ENCODE measurements at regions not wholly inside any gene's neighbourhood (a gene's known extent, or its start where the extent isn't known, plus 50 kb on each side); places are given as distances from the start of the nearest gene placed in this dataset.

DNA sequence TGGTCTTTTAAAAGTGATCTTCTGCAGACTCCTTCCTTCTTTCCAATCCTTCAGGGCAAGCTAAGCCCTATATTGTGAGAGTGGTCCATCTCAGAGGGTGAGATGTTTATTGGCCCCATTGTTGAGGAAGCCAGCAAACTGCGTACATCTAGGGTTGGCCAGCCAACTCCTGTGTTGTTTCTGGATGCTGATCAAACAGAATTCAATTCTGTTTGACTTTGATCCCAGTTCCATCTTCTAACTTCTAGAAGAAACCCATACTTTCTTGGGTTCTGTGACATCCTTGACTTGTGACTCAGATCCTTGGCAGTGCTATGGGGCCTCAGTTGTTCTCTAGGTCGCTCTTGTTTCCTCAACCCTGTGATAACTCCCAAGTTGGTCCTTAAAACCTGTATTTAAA lies 116.2 kb downstream of the LSMEM1 start:
- no peak overlapping the region for H3K4ac ChIP-seq (ENCODE audit: low read depth, low read length)
- H2BK15ac ChIP-seq (replicated peaks; ENCODE audit: low read depth), result no peak overlapping the region
- H3K4me3 ChIP-seq (ENCODE audit: low read length), result no peak overlapping the region
- no CpG with 5 or more reads among the region's 2 CpGs for WGBS (ENCODE audit: extremely low coverage, insufficient coverage, low lambda C conversion rate)
- no peaks in the 10 kb centered on the region for H3K79me1 ChIP-seq (ENCODE audit: low read length)
- H2AK5ac ChIP-seq (ENCODE audit: low read length), result no peak overlapping the region
- H3K4me1 ChIP-seq (ENCODE audit: control insufficient read depth, low read depth, low read length), result no peaks in the 10 kb centered on the region
- no peak overlapping the region for H3K9ac ChIP-seq (ENCODE audit: low read length)
- H3K27ac ChIP-seq (ENCODE audit: low read depth, low read length), result no peak overlapping the region
- no peak overlapping the region for H4K8ac ChIP-seq (ENCODE audit: low read depth, low read length)
- no peak overlapping the region for H3K56ac ChIP-seq (ENCODE audit: low read length)
- DNase-seq, result no peak
- no peak overlapping the region for H3K4me2 ChIP-seq (ENCODE audit: low read length)
- H4K5ac ChIP-seq (ENCODE audit: low read length), result no peak overlapping the region
- H3K79me2 ChIP-seq (ENCODE audit: control insufficient read depth, insufficient read depth, low read length), result no peaks in the 10 kb centered on the region
- no peak overlapping the region for H3K23ac ChIP-seq (ENCODE audit: low read length)
- H3K27me3 ChIP-seq (ENCODE audit: insufficient read depth, low read length, poor library complexity), result no peaks in the 10 kb centered on the region
- H3K18ac ChIP-seq (ENCODE audit: low read length), result no peak overlapping the region
- no peaks in the 10 kb centered on the region for H3K36me3 ChIP-seq (ENCODE audit: control insufficient read depth, insufficient read depth, low read length)
- H2BK5ac ChIP-seq (ENCODE audit: low read length), result no peak overlapping the region
- no peak overlapping the region for H2BK120ac ChIP-seq (ENCODE audit: low read depth, low read length)

DNA sequence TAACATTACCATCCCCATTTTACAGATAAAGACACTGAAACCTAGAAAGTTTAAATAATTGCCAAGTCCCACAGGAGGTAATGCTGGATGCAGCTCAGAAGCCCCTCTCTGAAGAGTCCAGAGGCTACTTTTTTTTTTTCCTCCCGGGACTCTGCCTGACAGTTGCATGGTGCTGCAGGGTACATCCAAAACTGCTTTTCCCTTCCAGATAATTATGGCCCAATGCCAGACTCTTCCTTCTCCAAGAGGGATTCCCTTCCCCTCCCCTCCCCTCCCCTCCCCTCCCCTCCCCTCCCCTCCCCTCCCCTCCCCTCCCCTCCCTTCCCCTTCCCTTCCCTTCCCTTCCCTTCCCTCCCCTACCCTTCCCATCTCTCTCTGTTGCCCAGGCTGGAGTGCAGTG lies 122.9 kb downstream of the LSMEM1 start:
- Histone ChIP-seq H2AK5ac (ENCODE audit: low read length) (no peak overlapping the region), H2BK120ac (ENCODE audit: low read depth, low read length) (no peak overlapping the region), H3K4me3 (ENCODE audit: low read length) (no peak overlapping the region), H3K27ac (ENCODE audit: low read depth, low read length) (no peak overlapping the region), H3K56ac (ENCODE audit: low read length) (no peak overlapping the region), H2BK5ac (ENCODE audit: low read length) (no peak overlapping the region), H3K27me3 (ENCODE audit: insufficient read depth, low read length, poor library complexity) (no peaks in the 10 kb centered on the region), H3K4me1 (ENCODE audit: control insufficient read depth, low read depth, low read length) (no peaks in the 10 kb centered on the region), H3K23ac (ENCODE audit: low read length) (no peak overlapping the region), H2BK15ac (replicated peaks; ENCODE audit: low read depth) (no peak overlapping the region), H3K79me1 (ENCODE audit: low read length) (no peaks in the 10 kb centered on the region), H3K9ac (ENCODE audit: low read length) (no peak overlapping the region), H3K18ac (ENCODE audit: low read length) (no peak overlapping the region), H3K4me2 (ENCODE audit: low read length) (no peak overlapping the region), H4K5ac (ENCODE audit: low read length) (no peak overlapping the region), H4K8ac (ENCODE audit: low read depth, low read length) (no peak overlapping the region), H3K79me2 (ENCODE audit: control insufficient read depth, insufficient read depth, low read length) (no peaks in the 10 kb centered on the region), H3K4ac (ENCODE audit: low read depth, low read length) (no peak overlapping the region), H3K36me3 (ENCODE audit: control insufficient read depth, insufficient read depth, low read length) (no peaks in the 10 kb centered on the region)
- no CpG with 5 or more reads among the region's 1 CpG for WGBS (ENCODE audit: extremely low coverage, insufficient coverage, low lambda C conversion rate)
- no peak for DNase-seq

- no CpG with 5 or more reads among the region's 1 CpG for WGBS (ENCODE audit: extremely low coverage, insufficient coverage, low lambda C conversion rate)
- no peak overlapping the region for H3K27ac ChIP-seq (ENCODE audit: low read depth, low read length)
- no peaks in the 10 kb centered on the region for H3K36me3 ChIP-seq (ENCODE audit: control insufficient read depth, insufficient read depth, low read length)
Measured at GRCh38 chr7:112610636-112611035, 129.8 kb downstream of the LSMEM1 start.

GRCh38 chr7:112615701-112616100 lies 134.9 kb downstream of the LSMEM1 start:
- WGBS (ENCODE audit: extremely low coverage, insufficient coverage, low lambda C conversion rate), result no CpG with 5 or more reads among the region's 2 CpGs
- H3K36me3 ChIP-seq (ENCODE audit: control insufficient read depth, insufficient read depth, low read length), result no peaks in the 10 kb centered on the region

More at GRCh38 chr7:112610636-112611035, 129.8 kb downstream of the LSMEM1 start:
- DNase-seq, result no peak
- Histone ChIP-seq H2BK5ac (ENCODE audit: low read length) (no peak overlapping the region), H2BK120ac (ENCODE audit: low read depth, low read length) (no peak overlapping the region), H3K4ac (ENCODE audit: low read depth, low read length) (no peak overlapping the region), H4K8ac (ENCODE audit: low read depth, low read length) (no peak overlapping the region), H3K27me3 (ENCODE audit: insufficient read depth, low read length, poor library complexity) (no peaks in the 10 kb centered on the region), H3K79me2 (ENCODE audit: control insufficient read depth, insufficient read depth, low read length) (no peaks in the 10 kb centered on the region), H3K56ac (ENCODE audit: low read length) (no peak overlapping the region), H3K18ac (ENCODE audit: low read length) (no peak overlapping the region), H3K79me1 (ENCODE audit: low read length) (no peaks in the 10 kb centered on the region), H4K5ac (ENCODE audit: low read length) (peak overlapping the region; percentile 76), H3K9ac (ENCODE audit: low read length) (no peak overlapping the region), H3K4me3 (ENCODE audit: low read length) (no peak overlapping the region), H3K4me1 (ENCODE audit: control insufficient read depth, low read depth, low read length) (no peaks in the 10 kb centered on the region), H2AK5ac (ENCODE audit: low read length) (no peak overlapping the region), H2BK15ac (replicated peaks; ENCODE audit: low read depth) (no peak overlapping the region), H3K23ac (ENCODE audit: low read length) (no peak overlapping the region), H3K4me2 (ENCODE audit: low read length) (no peak overlapping the region)

DNA sequence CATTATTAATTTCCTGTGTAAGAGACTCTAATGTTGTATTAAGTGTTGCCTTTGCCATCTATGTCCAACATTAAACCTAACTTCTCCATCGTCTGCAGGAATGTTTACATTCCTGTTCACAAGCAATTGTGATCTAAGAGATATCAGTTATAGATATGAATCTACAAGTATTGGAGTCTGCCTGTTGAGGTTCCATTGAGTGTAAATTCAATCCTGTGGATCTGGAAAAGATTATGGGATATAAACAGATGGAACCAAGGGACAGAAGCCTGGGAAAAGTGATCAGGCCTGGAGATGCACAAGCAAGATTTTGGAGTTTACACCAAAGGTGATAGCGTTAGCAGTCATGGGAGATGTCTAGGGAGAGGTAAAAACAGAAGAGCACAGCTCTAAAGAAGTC lies 135.5 kb downstream of the LSMEM1 start:
- Histone ChIP-seq H2BK15ac (replicated peaks; ENCODE audit: low read depth) (no peak overlapping the region), H4K5ac (ENCODE audit: low read length) (no peak overlapping the region), H3K4me3 (ENCODE audit: low read length) (no peak overlapping the region), H3K4ac (ENCODE audit: low read depth, low read length) (no peak overlapping the region), H3K4me1 (ENCODE audit: control insufficient read depth, low read depth, low read length) (no peaks in the 10 kb centered on the region), H4K8ac (ENCODE audit: low read depth, low read length) (no peak overlapping the region), H2BK5ac (ENCODE audit: low read length) (no peak overlapping the region), H3K56ac (ENCODE audit: low read length) (no peak overlapping the region), H3K4me2 (ENCODE audit: low read length) (no peak overlapping the region), H3K79me1 (ENCODE audit: low read length) (no peaks in the 10 kb centered on the region), H3K79me2 (ENCODE audit: control insufficient read depth, insufficient read depth, low read length) (no peaks in the 10 kb centered on the region), H2AK5ac (ENCODE audit: low read length) (no peak overlapping the region), H3K23ac (ENCODE audit: low read length) (no peak overlapping the region), H2BK120ac (ENCODE audit: low read depth, low read length) (no peak overlapping the region), H3K27ac (ENCODE audit: low read depth, low read length) (no peak overlapping the region), H3K36me3 (ENCODE audit: control insufficient read depth, insufficient read depth, low read length) (no peaks in the 10 kb centered on the region), H3K18ac (ENCODE audit: low read length) (no peak overlapping the region), H3K27me3 (ENCODE audit: insufficient read depth, low read length, poor library complexity) (no peaks in the 10 kb centered on the region), H3K9ac (ENCODE audit: low read length) (no peak overlapping the region)
- WGBS (ENCODE audit: extremely low coverage, insufficient coverage, low lambda C conversion rate), result no CpG with 5 or more reads among the region's 2 CpGs
- no peak for DNase-seq

More at GRCh38 chr7:112615701-112616100, 134.9 kb downstream of the LSMEM1 start:
- H3K79me1 ChIP-seq (ENCODE audit: low read length), result no peaks in the 10 kb centered on the region
- H3K27me3 ChIP-seq (ENCODE audit: insufficient read depth, low read length, poor library complexity), result no peaks in the 10 kb centered on the region
- no peaks in the 10 kb centered on the region for H3K79me2 ChIP-seq (ENCODE audit: control insufficient read depth, insufficient read depth, low read length)
- H2BK5ac ChIP-seq (ENCODE audit: low read length), result no peak overlapping the region
- no peak overlapping the region for H4K8ac ChIP-seq (ENCODE audit: low read depth, low read length)
- H3K27ac ChIP-seq (ENCODE audit: low read depth, low read length), result no peak overlapping the region
- H3K4me2 ChIP-seq (ENCODE audit: low read length), result no peak overlapping the region
- H3K4ac ChIP-seq (ENCODE audit: low read depth, low read length), result no peak overlapping the region
- no peak overlapping the region for H3K23ac ChIP-seq (ENCODE audit: low read length)
- H3K4me3 ChIP-seq (ENCODE audit: low read length), result no peak overlapping the region
- no peak overlapping the region for H2BK15ac ChIP-seq (replicated peaks; ENCODE audit: low read depth)
- no peak overlapping the region for H3K56ac ChIP-seq (ENCODE audit: low read length)
- H2BK120ac ChIP-seq (ENCODE audit: low read depth, low read length), result no peak overlapping the region
- H3K4me1 ChIP-seq (ENCODE audit: control insufficient read depth, low read depth, low read length), result no peaks in the 10 kb centered on the region
- H4K5ac ChIP-seq (ENCODE audit: low read length), result no peak overlapping the region
- no peak for DNase-seq
- no peak overlapping the region for H2AK5ac ChIP-seq (ENCODE audit: low read length)
- no peak overlapping the region for H3K18ac ChIP-seq (ENCODE audit: low read length)
- H3K9ac ChIP-seq (ENCODE audit: low read length), result no peak overlapping the region

DNA sequence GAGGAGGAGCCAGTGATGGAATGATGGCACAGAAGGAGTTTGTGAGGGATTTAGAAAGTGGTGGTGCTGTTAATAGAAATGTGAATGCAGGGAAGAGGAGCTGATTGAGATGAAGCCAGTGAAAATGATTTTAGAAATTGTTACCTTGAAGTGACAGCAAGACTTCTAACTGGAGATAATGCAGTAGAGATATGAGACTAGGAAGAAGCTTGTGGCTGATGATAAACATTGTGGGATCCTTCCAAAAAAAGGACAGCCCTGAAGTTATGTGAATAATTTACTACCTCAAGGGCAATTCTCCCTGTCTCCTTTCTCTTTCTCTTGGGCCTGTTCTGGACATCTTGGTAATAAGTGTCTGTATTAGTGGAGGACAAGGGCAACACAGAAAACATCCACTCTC lies 138.6 kb downstream of the LSMEM1 start:
- H3K56ac ChIP-seq (ENCODE audit: low read length), result no peak overlapping the region
- H3K79me1 ChIP-seq (ENCODE audit: low read length), result no peaks in the 10 kb centered on the region
- DNase-seq, result no peak
- no peak overlapping the region for H3K4me2 ChIP-seq (ENCODE audit: low read length)
- no peak overlapping the region for H3K23ac ChIP-seq (ENCODE audit: low read length)
- no peak overlapping the region for H3K27ac ChIP-seq (ENCODE audit: low read depth, low read length)
- H2AK5ac ChIP-seq (ENCODE audit: low read length), result no peak overlapping the region
- H2BK15ac ChIP-seq (replicated peaks; ENCODE audit: low read depth), result no peak overlapping the region
- no peak overlapping the region for H3K9ac ChIP-seq (ENCODE audit: low read length)
- no peaks in the 10 kb centered on the region for H3K4me1 ChIP-seq (ENCODE audit: control insufficient read depth, low read depth, low read length)
- H3K27me3 ChIP-seq (ENCODE audit: insufficient read depth, low read length, poor library complexity), result no peaks in the 10 kb centered on the region
- no peak overlapping the region for H2BK5ac ChIP-seq (ENCODE audit: low read length)
- H3K4ac ChIP-seq (ENCODE audit: low read depth, low read length), result no peak overlapping the region
- no peaks in the 10 kb centered on the region for H3K79me2 ChIP-seq (ENCODE audit: control insufficient read depth, insufficient read depth, low read length)
- no peak overlapping the region for H4K5ac ChIP-seq (ENCODE audit: low read length)
- H3K4me3 ChIP-seq (ENCODE audit: low read length), result no peak overlapping the region
- H3K18ac ChIP-seq (ENCODE audit: low read length), result no peak overlapping the region
- H3K36me3 ChIP-seq (ENCODE audit: control insufficient read depth, insufficient read depth, low read length), result no peaks in the 10 kb centered on the region
- H4K8ac ChIP-seq (ENCODE audit: low read depth, low read length), result no peak overlapping the region
- no peak overlapping the region for H2BK120ac ChIP-seq (ENCODE audit: low read depth, low read length)

All from mesendoderm (in vitro differentiated cells).